Tibial artery (tissue), 4 donors: ENCODE measurements at regions not wholly inside any gene's neighbourhood (a gene's known extent, or its start where the extent isn't known, plus 50 kb on each side); places are given as distances from the start of the nearest gene placed in this dataset.
A peak's percentile ranks its signal among the peaks of the same experiment; 100 is the strongest.

ENCODE experiments used
- DNase-seq, 2 donors: peaks; one replicate each; pipeline ENCODE4 v3.0.0-alpha.2; 2019
- H3K27ac ChIP-seq, 2 donors: fragments of 200-600 bp; sonication (generic) in 1 of 2; 1 replicate in 1 of 2; 2 replicates in 1 of 2; pipeline ENCODE4 v1.5.1; 2018 to 2019; ENCODE audit warnings: mild to moderate bottlenecking in 1 of 2
- H3K27me3 ChIP-seq, 2 donors: fragments of 200-600 bp; sonication (generic) in 1 of 2; one replicate each; pipeline versions ENCODE4 v1.5.1 to v1.6.0; 2016 to 2019
- H3K36me3 ChIP-seq, 3 donors: fragments of 200-600 bp; sonication (generic) in 2 of 3; one replicate each; pipeline ENCODE4 v1.5.1; 2016 to 2019; ENCODE audit warnings: mild to moderate bottlenecking in 2 of 3
- H3K4me1 ChIP-seq, 4 donors: fragments of 200-600 bp; sonication (generic) in 2 of 4; 1 replicate in 3 of 4; 2 replicates in 1 of 4; pipeline ENCODE4 v1.5.1; 2016 to 2019
- H3K4me3 ChIP-seq, 2 donors: fragments of 200-600 bp; sonication (generic) in 1 of 2; 1 replicate in 1 of 2; 2 replicates in 1 of 2; pipeline ENCODE4 v1.5.1; 2018 to 2019; ENCODE audit warnings: mild to moderate bottlenecking in 2 of 2
- H3K9me3 ChIP-seq, 3 donors: fragments of 200-600 bp; sonication (generic) in 1 of 3; one replicate each; pipeline ENCODE4 v1.5.1; 2016 to 2019
- CTCF ChIP-seq, 2 experiments: fragments of 200-600 bp in 1 of 2; fragments of 450-650 bp in 1 of 2; IDR thresholded peaks; one replicate each; pipeline ENCODE4 v1.5.1; 2017 to 2019; ENCODE audit warnings: antibody characterized with exemption in 2 of 2, mild to moderate bottlenecking in 1 of 2, moderate library complexity in 1 of 2
- intact Hi-C: fragments of 100-400 bp; cut with DNase I; formaldehyde crosslinking; loops from one replicate; pipeline ENCODE4 v1.15.0; 2023; ENCODE audit warnings: low total_unique reads

- DNase-seq, result no peak
- Histone ChIP-seq H3K9me3 (no peaks in the 10 kb centered on the region), H3K4me3 (no peak overlapping the region), H3K27me3 (no peaks in the 10 kb centered on the region), H3K27ac (peak overlapping the region; percentile 40 to 58), H3K36me3 (no peaks in the 10 kb centered on the region), H3K4me1 (peaks cover 0 to 83% (median 19%) of the 10 kb centered on the region in 4 donors)
- intact Hi-C loops, result no loop called here
- no peak for TF ChIP-seq CTCF (IDR thresholded peaks at IDR 0.05)
These were observed 146.8 kb upstream of the SLC38A2 start for GRCh38 chr12:46519407-46519806.

- TF ChIP-seq CTCF (IDR thresholded peaks at IDR 0.05), result no peak
- Histone ChIP-seq H3K27me3 (no peaks in the 10 kb centered on the region), H3K9me3 (no peaks in the 10 kb centered on the region), H3K36me3 (no peaks in the 10 kb centered on the region), H3K4me3 (no peak overlapping the region), H3K4me1 (peaks cover 0 to 83% (median 18%) of the 10 kb centered on the region in 4 donors), H3K27ac (peak overlapping the region; percentile 40 to 58)
- no peak for DNase-seq
- intact Hi-C loops, result no loop called here
These were observed 146.2 kb upstream of the SLC38A2 start for GRCh38 chr12:46518729-46519128.

GRCh38 chr12:46518169-46518568 is 145.6 kb upstream of the SLC38A2 start:
- intact Hi-C loops, result no loop called here
- Histone ChIP-seq H3K27ac (peak overlapping the region; percentile 40 to 58), H3K4me1 (peaks cover 0 to 77% (median 18%) of the 10 kb centered on the region in 4 donors), H3K4me3 (no peak overlapping the region), H3K9me3 (no peaks in the 10 kb centered on the region), H3K36me3 (no peaks in the 10 kb centered on the region), H3K27me3 (no peaks in the 10 kb centered on the region)
- TF ChIP-seq CTCF (IDR thresholded peaks at IDR 0.05), result no peak
- DNase-seq, result no peak

GRCh38 chr12:46517579-46517962 is 145.0 kb upstream of the SLC38A2 start:
- no peaks in the 10 kb centered on the region for H3K27me3 ChIP-seq
- peaks cover 0 to 72% (median 18%) of the 10 kb centered on the region in 4 donors for H3K4me1 ChIP-seq
- DNase-seq, result no peak
- H3K36me3 ChIP-seq, result no peaks in the 10 kb centered on the region
- peak in 1 of 2 experiments; percentile 6 for TF ChIP-seq CTCF (IDR thresholded peaks at IDR 0.05)
- intact Hi-C loops, result no loop called here
- peak overlapping the region; percentile 31 to 40 for H3K27ac ChIP-seq
- no peak overlapping the region for H3K4me3 ChIP-seq
- H3K9me3 ChIP-seq, result no peaks in the 10 kb centered on the region

GRCh38 chr12:46516933-46517578 is 144.5 kb upstream of the SLC38A2 start:
- peak overlapping the region; percentile 31 to 40 for H3K27ac ChIP-seq
- no peak overlapping the region for H3K4me3 ChIP-seq
- DNase-seq, result no peak
- no peak for TF ChIP-seq CTCF (IDR thresholded peaks at IDR 0.05)
- no peaks in the 10 kb centered on the region for H3K27me3 ChIP-seq
- no peaks in the 10 kb centered on the region for H3K9me3 ChIP-seq
- no peaks in the 10 kb centered on the region for H3K36me3 ChIP-seq
- peaks cover 0 to 67% (median 18%) of the 10 kb centered on the region in 4 donors for H3K4me1 ChIP-seq
- intact Hi-C loops, result no loop called here
